ENCODE measurements at regions not wholly inside any gene's neighbourhood (a gene's known extent, or its start where the extent isn't known, plus 50 kb on each side); places are given as distances from the start of the nearest gene placed in this dataset.

DNA sequence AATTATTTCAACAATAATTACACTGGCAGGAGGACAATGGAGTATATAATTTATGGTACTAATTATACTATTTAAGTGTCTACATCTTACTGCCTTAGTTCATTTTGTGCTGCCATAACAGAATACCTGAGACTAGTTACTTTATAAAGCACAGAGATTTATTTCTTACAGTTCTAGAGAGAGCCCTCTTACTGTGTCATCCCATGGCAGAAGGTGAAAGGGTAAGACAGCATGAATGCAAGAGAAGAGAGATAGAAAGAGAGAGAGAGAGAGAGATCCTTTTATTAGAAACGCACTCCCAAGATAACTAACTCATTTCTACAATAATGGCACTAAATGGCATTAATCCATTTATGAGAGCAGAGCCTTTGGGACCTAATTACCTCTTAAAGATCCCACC is 314.7 kb downstream of the EPM2A start:
- Mint-ChIP-seq H3K27me3 (no peaks in the 10 kb centered on the region), H3K27ac (no peak overlapping the region), H3K4me3 (no peak overlapping the region), H3K4me1 (ENCODE audit: low read depth) (no peaks in the 10 kb centered on the region), H3K9me3 (no peaks in the 10 kb centered on the region), H3K36me3 (no peaks in the 10 kb centered on the region)
- no peak for DNase-seq
- ChIA-PET CTCF (no interaction called here), POLR2A (no interaction called here)
- intact Hi-C loops (cut with micrococcal nuclease) = no loop called here

DNA sequence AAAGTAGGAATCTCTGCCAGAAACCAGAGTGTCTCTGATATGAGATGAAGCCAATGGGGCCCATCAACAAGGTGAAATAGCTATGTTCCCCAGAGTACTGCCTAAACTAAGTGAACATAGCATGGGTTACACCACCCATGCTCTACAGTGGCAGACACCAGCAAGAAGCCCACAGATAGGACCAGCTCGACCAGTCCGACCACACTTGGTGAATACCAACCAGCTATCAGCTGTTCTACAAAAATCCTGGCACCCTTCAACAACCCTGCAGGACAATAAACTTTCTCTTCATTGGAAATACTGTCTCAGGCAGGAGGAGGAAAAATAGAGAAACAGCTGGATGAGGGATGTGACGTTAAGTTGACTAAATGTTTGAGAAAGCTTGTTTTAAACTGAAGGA is 311.4 kb downstream of the EPM2A start:
- DNase-seq = no peak
- no peaks in the 10 kb centered on the region for H3K36me3 Mint-ChIP-seq
- no peaks in the 10 kb centered on the region for H3K4me1 Mint-ChIP-seq (ENCODE audit: low read depth)
- ChIA-PET POLR2A (no interaction called here), CTCF (no interaction called here)
- H3K27ac Mint-ChIP-seq = no peak overlapping the region
- no peak overlapping the region for H3K4me3 Mint-ChIP-seq
- intact Hi-C loops (cut with micrococcal nuclease) = no loop called here
- no peaks in the 10 kb centered on the region for H3K27me3 Mint-ChIP-seq
- no peaks in the 10 kb centered on the region for H3K9me3 Mint-ChIP-seq

- no peaks in the 10 kb centered on the region for H3K9me3 Mint-ChIP-seq
- no peak overlapping the region for H3K4me3 Mint-ChIP-seq
- no peaks in the 10 kb centered on the region for H3K4me1 Mint-ChIP-seq (ENCODE audit: low read depth)
- no peak overlapping the region for H3K27ac Mint-ChIP-seq
- CTCF ChIA-PET = no interaction called here
- DNase-seq = no peak
- H3K27me3 Mint-ChIP-seq = no peaks in the 10 kb centered on the region
- H3K36me3 Mint-ChIP-seq = no peaks in the 10 kb centered on the region
- intact Hi-C loops (cut with micrococcal nuclease) = no loop called here
- POLR2A ChIA-PET = no interaction called here
These were observed 308.1 kb downstream of the EPM2A start for GRCh38 chr6:145427232-145427631.

GRCh38 chr6:145428706-145429105 is 306.6 kb downstream of the EPM2A start:
- POLR2A ChIA-PET = no interaction called here
- intact Hi-C loops (cut with micrococcal nuclease) = no loop called here

DNA sequence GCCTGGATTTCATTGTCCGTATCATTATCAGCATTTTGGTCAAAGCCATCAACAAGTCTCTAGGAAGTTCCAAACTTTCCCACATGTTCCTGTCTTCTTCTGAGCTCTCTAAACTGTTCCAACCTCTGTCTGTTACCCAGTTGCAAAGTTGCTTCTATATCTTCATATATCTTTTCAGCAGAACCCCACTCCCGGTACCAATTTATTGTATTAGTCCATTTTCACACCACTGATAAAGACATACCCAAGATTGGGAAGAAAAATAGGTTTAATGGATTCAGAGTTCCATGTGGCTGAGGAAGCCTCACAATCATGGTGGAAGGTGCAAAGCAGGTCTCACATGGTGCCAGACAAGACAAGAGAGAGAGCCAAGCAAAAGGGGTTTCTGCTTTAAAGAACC is 293.2 kb downstream of the EPM2A start:
- Mint-ChIP-seq H3K36me3 (no peaks in the 10 kb centered on the region), H3K4me1 (ENCODE audit: low read depth) (no peaks in the 10 kb centered on the region), H3K9me3 (peaks cover 36% of the 10 kb centered on the region), H3K4me3 (no peak overlapping the region), H3K27me3 (no peaks in the 10 kb centered on the region), H3K27ac (no peak overlapping the region)
- no peak for DNase-seq
- ChIA-PET POLR2A (no interaction called here), CTCF (no interaction called here)
- intact Hi-C loops (cut with micrococcal nuclease) = no loop called here

More at GRCh38 chr6:145428706-145429105, 306.6 kb downstream of the EPM2A start:
- Mint-ChIP-seq H3K36me3 (no peaks in the 10 kb centered on the region), H3K9me3 (no peaks in the 10 kb centered on the region), H3K27me3 (no peaks in the 10 kb centered on the region), H3K27ac (no peak overlapping the region), H3K4me3 (no peak overlapping the region), H3K4me1 (ENCODE audit: low read depth) (no peaks in the 10 kb centered on the region)
- no peak for DNase-seq
- CTCF ChIA-PET = no interaction called here

- H3K4me1 Mint-ChIP-seq (ENCODE audit: low read depth) = no peaks in the 10 kb centered on the region
- DNase-seq = no peak
- no peaks in the 10 kb centered on the region for H3K36me3 Mint-ChIP-seq
- intact Hi-C loops (cut with micrococcal nuclease) = no loop called here
- H3K27me3 Mint-ChIP-seq = no peaks in the 10 kb centered on the region
- no peak overlapping the region for H3K27ac Mint-ChIP-seq
- CTCF ChIA-PET = no interaction called here
- H3K9me3 Mint-ChIP-seq = peaks cover 36% of the 10 kb centered on the region
- no peak overlapping the region for H3K4me3 Mint-ChIP-seq
- POLR2A ChIA-PET = no interaction called here
These were observed 289.6 kb downstream of the EPM2A start for GRCh38 chr6:145445674-145446073.

GRCh38 chr6:145451029-145451428 is 284.3 kb downstream of the EPM2A start:
- ChIA-PET POLR2A (no interaction called here), CTCF (no interaction called here)
- no peaks in the 10 kb centered on the region for H3K36me3 Mint-ChIP-seq
- intact Hi-C loops (cut with micrococcal nuclease) = no loop called here
- H3K4me1 Mint-ChIP-seq (ENCODE audit: low read depth) = no peaks in the 10 kb centered on the region
- no peak overlapping the region for H3K27ac Mint-ChIP-seq
- no peak overlapping the region for H3K4me3 Mint-ChIP-seq
- no peaks in the 10 kb centered on the region for H3K27me3 Mint-ChIP-seq
- peaks cover 8% of the 10 kb centered on the region for H3K9me3 Mint-ChIP-seq
- no peak for DNase-seq

GRCh38 chr6:145453376-145453775 is 281.9 kb downstream of the EPM2A start:
- Mint-ChIP-seq H3K36me3 (no peaks in the 10 kb centered on the region), H3K4me3 (no peak overlapping the region), H3K4me1 (ENCODE audit: low read depth) (no peaks in the 10 kb centered on the region), H3K9me3 (no peaks in the 10 kb centered on the region), H3K27ac (no peak overlapping the region), H3K27me3 (no peaks in the 10 kb centered on the region)
- intact Hi-C loops (cut with micrococcal nuclease) = no loop called here
- POLR2A ChIA-PET = no interaction called here
- no peak for DNase-seq
- CTCF ChIA-PET = no interaction called here

DNA sequence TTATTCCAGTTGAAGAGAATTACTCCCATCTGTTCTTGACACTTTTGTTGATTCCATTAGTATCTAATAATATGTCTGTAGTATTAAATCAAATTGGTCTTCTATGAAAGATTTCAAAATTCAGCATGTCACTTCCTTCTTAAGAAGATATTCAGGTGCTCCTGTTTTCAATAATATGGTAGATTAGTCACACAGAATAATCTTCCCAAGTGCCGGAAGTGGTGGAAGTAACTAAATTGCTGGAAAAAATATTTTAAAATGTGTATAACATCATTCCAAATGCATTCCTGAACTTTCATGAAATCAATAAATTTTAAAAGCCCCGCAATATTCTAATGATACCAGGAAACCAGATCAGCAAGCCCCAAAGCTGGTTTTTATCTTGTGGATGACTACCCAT is 281.3 kb downstream of the EPM2A start:
- Mint-ChIP-seq H3K27ac (no peak overlapping the region), H3K27me3 (no peaks in the 10 kb centered on the region), H3K9me3 (no peaks in the 10 kb centered on the region), H3K4me1 (ENCODE audit: low read depth) (no peaks in the 10 kb centered on the region), H3K4me3 (no peak overlapping the region), H3K36me3 (no peaks in the 10 kb centered on the region)
- ChIA-PET POLR2A (no interaction called here), CTCF (no interaction called here)
- intact Hi-C loops (cut with micrococcal nuclease) = no loop called here
- DNase-seq = no peak

- Mint-ChIP-seq H3K27me3 (no peaks in the 10 kb centered on the region), H3K36me3 (no peaks in the 10 kb centered on the region), H3K27ac (no peak overlapping the region), H3K9me3 (no peaks in the 10 kb centered on the region), H3K4me1 (ENCODE audit: low read depth) (no peaks in the 10 kb centered on the region), H3K4me3 (no peak overlapping the region)
- POLR2A ChIA-PET = no interaction called here
- intact Hi-C loops (cut with micrococcal nuclease) = no loop called here
- no peak for DNase-seq
- CTCF ChIA-PET = no interaction called here
These were observed 277.8 kb downstream of the EPM2A start for GRCh38 chr6:145457556-145457955.

GRCh38 chr6:145468534-145468933 is 266.8 kb downstream of the EPM2A start:
- CTCF ChIA-PET = no interaction called here
- Mint-ChIP-seq H3K27me3 (no peaks in the 10 kb centered on the region), H3K4me1 (ENCODE audit: low read depth) (no peaks in the 10 kb centered on the region), H3K27ac (no peak overlapping the region), H3K9me3 (peaks cover 12% of the 10 kb centered on the region), H3K36me3 (no peaks in the 10 kb centered on the region), H3K4me3 (no peak overlapping the region)
- no peak for DNase-seq
- intact Hi-C loops (cut with micrococcal nuclease) = no loop called here
- POLR2A ChIA-PET = no interaction called here

DNA sequence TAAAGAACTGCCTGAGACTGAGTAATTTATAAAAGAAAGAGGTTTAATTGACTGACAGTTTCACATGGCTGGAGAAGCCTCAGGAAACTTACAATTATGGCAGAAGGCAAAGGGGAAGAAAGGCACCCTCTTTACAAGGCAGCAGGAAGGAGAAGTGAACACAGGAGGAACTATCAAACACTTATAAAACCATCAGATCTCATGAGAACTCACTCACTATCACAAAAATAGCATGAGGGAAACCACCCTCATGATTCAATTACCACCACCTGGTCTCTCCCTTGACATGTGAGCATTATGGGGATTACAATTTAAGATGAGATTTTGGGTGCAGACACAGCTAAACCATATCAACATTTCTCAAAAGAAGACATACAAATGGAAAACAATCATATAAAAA is 266.3 kb downstream of the EPM2A start:
- Mint-ChIP-seq H3K36me3 (no peaks in the 10 kb centered on the region), H3K9me3 (peaks cover 12% of the 10 kb centered on the region), H3K27me3 (no peaks in the 10 kb centered on the region), H3K27ac (no peak overlapping the region), H3K4me1 (ENCODE audit: low read depth) (no peaks in the 10 kb centered on the region), H3K4me3 (no peak overlapping the region)
- ChIA-PET CTCF (no interaction called here), POLR2A (no interaction called here)
- DNase-seq = no peak
- intact Hi-C loops (cut with micrococcal nuclease) = no loop called here

DNA sequence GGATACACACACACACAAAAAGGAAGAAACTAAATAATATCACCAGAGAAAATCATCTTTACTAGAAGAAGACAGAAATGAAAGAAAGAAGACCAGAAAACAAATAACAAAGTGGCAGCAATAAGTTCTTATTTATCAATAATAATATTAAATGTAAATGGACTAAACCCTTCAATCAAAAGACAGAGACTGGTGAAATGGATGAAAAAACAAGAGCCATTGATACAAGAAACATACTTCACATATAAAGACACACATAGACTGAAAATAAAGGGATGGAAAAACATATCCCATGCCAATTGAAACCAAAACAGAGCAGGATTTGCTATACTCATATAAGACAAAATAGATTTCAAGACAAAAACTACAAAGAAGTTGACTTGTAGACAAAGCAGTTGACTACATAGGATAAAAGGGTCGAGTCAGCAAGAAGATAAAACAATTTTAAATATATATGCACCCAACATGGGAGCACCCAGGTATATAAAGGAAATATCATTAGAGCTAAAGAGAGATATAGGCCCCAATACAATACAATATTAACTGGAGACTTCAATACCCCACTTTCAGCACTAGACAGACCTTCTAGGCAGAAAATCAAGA is 259.4 kb downstream of the EPM2A start:
- Mint-ChIP-seq H3K27ac (no peak overlapping the region), H3K4me1 (ENCODE audit: low read depth) (no peaks in the 10 kb centered on the region), H3K27me3 (no peaks in the 10 kb centered on the region), H3K9me3 (peaks cover 34% of the 10 kb centered on the region), H3K4me3 (no peak overlapping the region), H3K36me3 (no peaks in the 10 kb centered on the region)
- CTCF ChIA-PET = no interaction called here
- POLR2A ChIA-PET = no interaction called here
- no peak for DNase-seq
- intact Hi-C loops (cut with micrococcal nuclease) = no loop called here

DNA sequence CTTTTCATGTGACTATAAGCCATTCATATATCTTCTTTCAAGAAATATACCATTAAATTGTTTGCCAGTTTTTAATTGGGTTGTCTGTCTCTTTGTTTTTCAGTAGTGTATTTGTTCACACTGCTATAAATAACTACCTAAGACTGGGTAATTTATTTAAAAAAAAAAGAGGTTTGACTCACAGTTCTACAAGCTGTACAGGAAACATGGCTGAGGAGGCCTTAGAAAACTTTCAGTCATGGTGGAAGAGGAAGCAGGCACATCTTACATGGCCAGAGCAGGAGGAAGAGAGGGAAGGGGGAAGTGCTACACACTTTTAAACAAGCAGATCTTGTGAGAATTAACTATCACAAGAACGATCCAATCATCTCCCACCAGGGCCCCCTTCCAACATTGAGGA is 255.3 kb downstream of the EPM2A start:
- Mint-ChIP-seq H3K9me3 (peaks cover 19% of the 10 kb centered on the region), H3K27me3 (no peaks in the 10 kb centered on the region), H3K4me3 (no peak overlapping the region), H3K4me1 (ENCODE audit: low read depth) (no peaks in the 10 kb centered on the region), H3K27ac (no peak overlapping the region), H3K36me3 (no peaks in the 10 kb centered on the region)
- intact Hi-C loops (cut with micrococcal nuclease) = no loop called here
- CTCF ChIA-PET = no interaction called here
- DNase-seq = no peak
- POLR2A ChIA-PET = no interaction called here

Data from activated CD4-positive, alpha-beta memory T cell treated with anti-CD3 and anti-CD28 coated beads for 36 hours (primary cell).